ENCODE measurements at regions not wholly inside any gene's neighbourhood (a gene's known extent, or its start where the extent isn't known, plus 50 kb on each side); places are given as distances from the start of the nearest gene placed in this dataset.
A peak's percentile ranks its signal among the peaks of the same experiment; 100 is the strongest.

DNA sequence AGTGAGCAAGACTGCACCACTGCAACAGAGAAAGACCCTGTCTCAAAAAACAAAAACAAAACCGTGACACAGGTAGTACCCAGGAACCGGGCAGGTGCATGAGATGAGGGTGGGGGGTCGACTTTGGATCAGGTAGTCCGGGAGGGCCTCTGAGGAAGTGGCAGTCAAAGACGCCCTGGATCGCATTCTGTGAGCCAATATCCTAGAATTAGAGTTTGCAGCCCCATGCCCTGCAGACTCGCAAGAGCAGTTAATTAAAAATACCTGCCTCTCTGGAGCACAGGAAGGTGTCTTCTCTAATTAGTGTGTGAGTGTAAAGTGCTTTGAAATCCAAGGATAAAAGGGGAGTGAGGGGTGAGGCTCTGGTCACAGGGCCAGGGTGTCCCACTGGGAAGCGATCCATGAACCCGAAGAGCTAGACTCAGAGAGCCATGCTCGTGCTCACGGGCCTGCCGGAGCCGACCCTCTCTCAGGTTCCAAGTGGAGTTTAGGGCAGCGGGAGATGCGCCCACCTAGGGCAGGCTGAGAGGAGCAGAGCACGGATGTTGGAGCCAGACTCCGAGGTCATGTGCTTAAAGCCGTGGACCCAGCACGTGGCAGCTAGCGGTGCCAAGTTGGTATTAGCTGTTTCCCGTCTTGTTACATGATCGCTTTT lies 74.7 kb upstream of the PTPN1 start:
- no peak for ATAC-seq
- no peak overlapping the region for H3K27ac ChIP-seq
- peaks cover 0 to 6% (median 0%) of the 10 kb centered on the region in 4 donors for H3K4me1 ChIP-seq
- no peak for TF ChIP-seq POLR2A (IDR thresholded peaks at IDR 0.05)
- no peak for DNase-seq
- intact Hi-C loops (cut with DNase I) = no loop called here
- H3K27me3 ChIP-seq = no peaks in the 10 kb centered on the region
- no peak overlapping the region for H3K4me3 ChIP-seq
- H3K9me3 ChIP-seq = no peaks in the 10 kb centered on the region
- no peaks in the 10 kb centered on the region for H3K36me3 ChIP-seq
- WGBS (ENCODE audit: insufficient coverage, low coverage, low lambda C conversion rate, missing lambda C conversion rate) = 68% methylated on average over 10 of the region's 22 CpGs

DNA sequence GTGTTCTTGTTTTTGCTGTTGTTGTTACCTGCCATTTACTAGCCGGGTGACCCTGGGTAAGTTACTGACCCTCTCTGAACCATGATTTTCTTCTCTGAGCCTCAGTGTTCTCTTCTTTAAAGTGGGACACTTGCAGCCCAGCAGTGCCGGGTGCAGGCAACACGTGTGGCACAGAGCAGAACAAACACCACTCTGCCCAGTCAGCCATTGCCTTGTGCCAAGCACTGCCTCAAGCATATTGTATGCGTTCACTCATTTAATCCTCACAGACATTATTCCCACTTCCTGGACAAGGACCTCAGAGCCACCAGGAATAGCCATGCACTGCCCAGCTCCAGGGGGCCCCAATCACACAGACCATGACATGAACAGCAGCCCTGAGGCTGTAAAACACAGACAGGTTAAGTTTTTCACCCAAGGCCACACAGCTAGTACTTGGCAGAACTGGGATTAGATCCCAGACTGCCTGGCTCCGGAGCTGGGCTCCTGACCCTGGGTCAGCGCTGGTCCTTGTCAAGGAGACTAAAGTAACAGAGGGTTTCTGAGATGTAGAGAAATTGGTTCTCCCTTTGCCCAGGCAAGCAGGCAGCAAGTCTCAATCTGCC lies 74.0 kb upstream of the PTPN1 start:
- H3K36me3 ChIP-seq = no peaks in the 10 kb centered on the region
- no peaks in the 10 kb centered on the region for H3K9me3 ChIP-seq
- H3K27ac ChIP-seq = no peak overlapping the region
- H3K4me3 ChIP-seq = no peak overlapping the region
- peaks cover 0 to 10% (median 0%) of the 10 kb centered on the region in 4 donors for H3K4me1 ChIP-seq
- intact Hi-C loops (cut with DNase I) = no loop called here
- DNase-seq (no peak), ATAC-seq (no peak)
- WGBS (ENCODE audit: insufficient coverage, low coverage, low lambda C conversion rate, missing lambda C conversion rate) = 31% methylated on average over 3 of the region's 6 CpGs
- H3K27me3 ChIP-seq = no peaks in the 10 kb centered on the region
- TF ChIP-seq, protein P1, sequence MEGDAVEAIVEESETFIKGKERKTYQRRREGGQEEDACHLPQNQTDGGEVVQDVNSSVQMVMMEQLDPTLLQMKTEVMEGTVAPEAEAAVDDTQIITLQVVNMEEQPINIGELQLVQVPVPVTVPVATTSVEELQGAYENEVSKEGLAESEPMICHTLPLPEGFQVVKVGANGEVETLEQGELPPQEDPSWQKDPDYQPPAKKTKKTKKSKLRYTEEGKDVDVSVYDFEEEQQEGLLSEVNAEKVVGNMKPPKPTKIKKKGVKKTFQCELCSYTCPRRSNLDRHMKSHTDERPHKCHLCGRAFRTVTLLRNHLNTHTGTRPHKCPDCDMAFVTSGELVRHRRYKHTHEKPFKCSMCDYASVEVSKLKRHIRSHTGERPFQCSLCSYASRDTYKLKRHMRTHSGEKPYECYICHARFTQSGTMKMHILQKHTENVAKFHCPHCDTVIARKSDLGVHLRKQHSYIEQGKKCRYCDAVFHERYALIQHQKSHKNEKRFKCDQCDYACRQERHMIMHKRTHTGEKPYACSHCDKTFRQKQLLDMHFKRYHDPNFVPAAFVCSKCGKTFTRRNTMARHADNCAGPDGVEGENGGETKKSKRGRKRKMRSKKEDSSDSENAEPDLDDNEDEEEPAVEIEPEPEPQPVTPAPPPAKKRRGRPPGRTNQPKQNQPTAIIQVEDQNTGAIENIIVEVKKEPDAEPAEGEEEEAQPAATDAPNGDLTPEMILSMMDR (IDR thresholded peaks at IDR 0.05) = no peak
- TF ChIP-seq POLR2A (IDR thresholded peaks at IDR 0.05) = no peak

DNA sequence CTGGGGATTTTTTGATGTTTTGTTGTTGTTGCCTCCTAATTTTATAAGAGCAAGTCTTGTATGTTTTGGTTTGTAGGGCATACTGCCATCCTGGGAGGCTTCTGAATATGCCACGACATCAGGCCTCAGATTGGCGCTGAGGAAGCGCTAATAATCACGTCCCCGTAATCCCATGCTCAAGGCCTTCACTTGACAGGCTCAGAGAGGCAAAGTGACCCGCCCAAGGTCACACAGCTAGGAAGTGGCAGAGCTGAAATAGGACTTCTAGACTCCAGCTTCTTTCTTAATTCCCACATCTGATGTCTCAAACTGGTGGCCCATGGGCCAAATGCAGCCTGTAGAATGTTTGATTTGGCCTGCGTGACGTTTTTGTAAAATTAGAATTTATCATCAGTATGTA lies 73.5 kb upstream of the PTPN1 start:
- DNase-seq = no peak
- peaks cover 0 to 13% (median 0%) of the 10 kb centered on the region in 4 donors for H3K4me1 ChIP-seq
- H3K9me3 ChIP-seq = no peaks in the 10 kb centered on the region
- no peak overlapping the region for H3K27ac ChIP-seq
- H3K27me3 ChIP-seq = no peaks in the 10 kb centered on the region
- ATAC-seq = no peak
- H3K36me3 ChIP-seq = no peaks in the 10 kb centered on the region
- no peak overlapping the region for H3K4me3 ChIP-seq
- TF ChIP-seq, protein P1 (IDR thresholded peaks at IDR 0.05) = no peak
- TF ChIP-seq POLR2A (IDR thresholded peaks at IDR 0.05) = no peak
- 84% methylated on average over 5 of the region's 8 CpGs for WGBS (ENCODE audit: insufficient coverage, low coverage, low lambda C conversion rate, missing lambda C conversion rate)
- intact Hi-C loops (cut with DNase I) = no loop called here

DNA sequence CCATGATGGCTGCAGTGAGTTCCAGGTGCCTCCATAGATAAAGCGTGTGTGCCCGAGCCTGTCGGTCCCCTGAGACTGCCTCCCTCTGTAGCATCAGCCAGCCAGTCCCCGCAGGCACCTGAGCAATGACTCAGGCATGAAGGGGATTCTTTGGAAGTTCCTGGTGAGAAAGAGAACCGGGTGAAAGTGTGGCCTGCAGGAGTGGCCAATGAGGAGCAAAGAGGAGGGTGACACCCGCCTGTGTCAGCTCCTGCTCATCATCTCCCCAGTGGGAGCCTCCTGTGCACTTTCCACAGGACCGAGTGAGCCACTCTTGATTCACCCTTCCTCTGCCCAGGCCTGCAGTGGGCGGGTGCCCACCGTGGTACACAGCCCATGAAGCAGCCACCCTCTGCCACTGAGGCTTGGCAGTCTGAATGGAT lies 71.2 kb upstream of the PTPN1 start:
- DNase-seq = no peak
- Histone ChIP-seq H3K4me3 (no peak overlapping the region), H3K27me3 (no peaks in the 10 kb centered on the region), H3K36me3 (no peaks in the 10 kb centered on the region), H3K9me3 (no peaks in the 10 kb centered on the region), H3K4me1 (peaks cover 0 to 13% (median 0%) of the 10 kb centered on the region in 4 donors), H3K27ac (no peak overlapping the region)
- intact Hi-C loops (cut with DNase I) = no loop called here
- ATAC-seq = peak in 2 of 4 donors; percentile 9 to 25
- TF ChIP-seq POLR2A (IDR thresholded peaks at IDR 0.05) = no peak
- TF ChIP-seq, protein P1 (IDR thresholded peaks at IDR 0.05) = no peak
- 86% methylated on average over 5 of the region's 9 CpGs for WGBS (ENCODE audit: insufficient coverage, low coverage, low lambda C conversion rate, missing lambda C conversion rate)

Data from right lobe of liver (tissue), 6 donors.